ENCODE measurements at regions not wholly inside any gene's neighbourhood (a gene's known extent, or its start where the extent isn't known, plus 50 kb on each side); places are given as distances from the start of the nearest gene placed in this dataset.

- DNase-seq = no peak
These were observed 187.2 kb upstream of the MYL2 start for GRCh38 chr12:111107392-111108178.

GRCh38 chr12:111105294-111105693, 184.9 kb upstream of the MYL2 start:
- no peak for DNase-seq

GRCh38 chr12:111103583-111103982, 183.2 kb upstream of the MYL2 start:
- DNase-seq = no peak

- no peak for DNase-seq
These were observed 181.8 kb upstream of the MYL2 start for GRCh38 chr12:111102102-111102739.

GRCh38 chr12:111101003-111101402, 180.6 kb upstream of the MYL2 start:
- DNase-seq = no peak

- no peak for DNase-seq
These were observed 180.2 kb upstream of the MYL2 start for GRCh38 chr12:111100554-111100953.

- no peak for DNase-seq
These were observed 179.6 kb upstream of the MYL2 start for GRCh38 chr12:111100003-111100402.

- no peak for DNase-seq
These were observed 178.8 kb upstream of the MYL2 start for GRCh38 chr12:111099186-111099585.

- no peak for DNase-seq
These were observed 174.0 kb upstream of the MYL2 start for GRCh38 chr12:111094157-111095010.

GRCh38 chr12:111093428-111094142, 173.2 kb upstream of the MYL2 start:
- DNase-seq = no peak

GRCh38 chr12:111091051-111091450, 170.7 kb upstream of the MYL2 start:
- DNase-seq = no peak

- DNase-seq = no peak
These were observed 169.2 kb upstream of the MYL2 start for GRCh38 chr12:111089616-111090015.

- no peak for DNase-seq
These were observed 168.0 kb upstream of the MYL2 start for GRCh38 chr12:111088409-111088808.

- DNase-seq = no peak
These were observed 166.7 kb upstream of the MYL2 start for GRCh38 chr12:111086947-111087700.

- DNase-seq = no peak
These were observed 164.7 kb upstream of the MYL2 start for GRCh38 chr12:111085096-111085495.

- DNase-seq = no peak
These were observed 164.2 kb upstream of the MYL2 start for GRCh38 chr12:111084605-111085004.

- no peak for DNase-seq
These were observed 163.8 kb upstream of the MYL2 start for GRCh38 chr12:111084158-111084557.

- no peak for DNase-seq
These were observed 161.2 kb upstream of the MYL2 start for GRCh38 chr12:111081600-111081999.

GRCh38 chr12:111078731-111079130, 158.4 kb upstream of the MYL2 start:
- no peak for DNase-seq

- DNase-seq = no peak
These were observed 156.5 kb upstream of the MYL2 start for GRCh38 chr12:111076611-111077451.

GRCh38 chr12:111076199-111076598, 155.8 kb upstream of the MYL2 start:
- DNase-seq = no peak

Measured in hematopoietic multipotent progenitor cell treated with erythropoietin and hydrocortisone succinate and interleukin-3 and kit ligand, for 6 days (in vitro differentiated cells).